ENCODE measurements at regions not wholly inside any gene's neighbourhood (a gene's known extent, or its start where the extent isn't known, plus 50 kb on each side); places are given as distances from the start of the nearest gene placed in this dataset.

DNA sequence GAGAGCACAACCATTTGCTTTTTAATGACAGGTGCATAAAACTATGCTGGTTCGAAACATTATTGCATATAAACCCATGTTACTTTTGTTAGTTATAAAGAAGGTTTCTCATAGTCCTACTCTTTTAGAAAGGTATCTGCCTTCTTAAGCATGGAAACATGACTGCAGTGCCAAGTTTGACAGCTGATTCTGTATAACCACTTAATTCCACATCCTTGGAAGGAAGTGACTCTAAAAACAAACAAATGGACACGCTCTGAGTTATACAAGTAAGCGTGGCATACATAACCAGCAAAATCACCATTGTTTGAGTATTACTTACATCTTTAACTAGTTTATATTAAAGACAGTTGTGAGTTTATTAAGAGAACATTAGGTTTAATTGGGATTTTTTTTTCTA lies 125.0 kb upstream of the HDGFL1 start:
- no peak for DNase-seq (ENCODE audit: low read depth, low spot score)
- Histone ChIP-seq H3K9me3 (ENCODE audit: control insufficient read depth, low read depth, low read length) (no peaks in the 10 kb centered on the region), H3K4me1 (ENCODE audit: control insufficient read depth, extremely low read depth, insufficient read depth, low read length) (peaks cover 5% of the 10 kb centered on the region), H2AFZ (ENCODE audit: control insufficient read depth, low read length) (no peak overlapping the region), H3K9me1 (ENCODE audit: control insufficient read depth, extremely low read depth, insufficient read depth, low read length) (no peaks in the 10 kb centered on the region), H3K79me2 (ENCODE audit: control insufficient read depth, insufficient read depth, low read length) (no peaks in the 10 kb centered on the region), H3K36me3 (ENCODE audit: control insufficient read depth in 2 of 2, extremely low read depth in 1 of 2, insufficient read depth in 2 of 2, low read length in 2 of 2) (no peaks in the 10 kb centered on the region), H4K20me1 (ENCODE audit: control insufficient read depth, extremely low read depth, insufficient read depth, low read length) (no peaks in the 10 kb centered on the region), H3K27ac (ENCODE audit: control insufficient read depth, insufficient read depth, low read length) (no peak overlapping the region), H3K4me3 (ENCODE audit: control insufficient read depth in 2 of 3, extremely low read depth in 1 of 3, insufficient read depth in 2 of 3, low read depth in 1 of 3, low read length in 3 of 3) (no peak overlapping the region), H3K9ac (ENCODE audit: control insufficient read depth, extremely low read depth, insufficient read depth, low read length) (no peak overlapping the region), H3K4me2 (ENCODE audit: control insufficient read depth, extremely low read depth, insufficient read depth, low read depth, low read length) (no peak overlapping the region), H3K27me3 (ENCODE audit: control insufficient read depth, extremely low read depth, insufficient read depth, low read length) (no peaks in the 10 kb centered on the region)
- TF ChIP-seq EZH2 (IDR thresholded peaks at IDR 0.05; ENCODE audit: low read length) = no peak
- TF ChIP-seq, protein P1, sequence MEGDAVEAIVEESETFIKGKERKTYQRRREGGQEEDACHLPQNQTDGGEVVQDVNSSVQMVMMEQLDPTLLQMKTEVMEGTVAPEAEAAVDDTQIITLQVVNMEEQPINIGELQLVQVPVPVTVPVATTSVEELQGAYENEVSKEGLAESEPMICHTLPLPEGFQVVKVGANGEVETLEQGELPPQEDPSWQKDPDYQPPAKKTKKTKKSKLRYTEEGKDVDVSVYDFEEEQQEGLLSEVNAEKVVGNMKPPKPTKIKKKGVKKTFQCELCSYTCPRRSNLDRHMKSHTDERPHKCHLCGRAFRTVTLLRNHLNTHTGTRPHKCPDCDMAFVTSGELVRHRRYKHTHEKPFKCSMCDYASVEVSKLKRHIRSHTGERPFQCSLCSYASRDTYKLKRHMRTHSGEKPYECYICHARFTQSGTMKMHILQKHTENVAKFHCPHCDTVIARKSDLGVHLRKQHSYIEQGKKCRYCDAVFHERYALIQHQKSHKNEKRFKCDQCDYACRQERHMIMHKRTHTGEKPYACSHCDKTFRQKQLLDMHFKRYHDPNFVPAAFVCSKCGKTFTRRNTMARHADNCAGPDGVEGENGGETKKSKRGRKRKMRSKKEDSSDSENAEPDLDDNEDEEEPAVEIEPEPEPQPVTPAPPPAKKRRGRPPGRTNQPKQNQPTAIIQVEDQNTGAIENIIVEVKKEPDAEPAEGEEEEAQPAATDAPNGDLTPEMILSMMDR (optimal IDR thresholded peaks at IDR 0.05 in 1 of 3, IDR thresholded peaks at IDR 0.05 in 1 of 3, conservative IDR thresholded peaks at IDR 0.05 in 1 of 3; ENCODE audit: extremely low read depth in 1 of 3, insufficient read depth in 2 of 3, low read length in 3 of 3) = no peak
- FAIRE-seq = no peak
- dilution Hi-C loops (cut with MboI; ENCODE audit: extremely low pct_ligation_motif_present, low sequenced_read_pairs) = no loop called here

DNA sequence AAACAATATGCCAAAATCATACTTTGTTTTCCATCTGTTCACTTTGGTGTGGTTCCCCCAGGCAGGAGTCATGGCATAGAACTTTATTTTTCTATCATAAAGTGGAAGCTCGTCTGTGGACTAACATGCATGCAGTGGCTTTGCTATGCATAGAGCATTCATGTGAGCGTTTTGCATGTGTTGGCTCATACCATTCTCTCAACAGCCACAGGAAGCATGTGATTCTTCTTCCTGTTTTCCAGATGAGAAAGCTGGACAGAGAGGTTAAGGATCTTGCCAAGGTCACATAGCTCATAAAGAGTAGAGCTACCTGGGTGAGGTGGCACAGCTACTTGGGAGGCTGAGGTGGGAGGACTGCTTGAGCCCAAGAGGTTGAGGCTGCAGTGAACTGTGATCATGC lies 123.4 kb upstream of the HDGFL1 start:
- TF ChIP-seq, protein P1 (optimal IDR thresholded peaks at IDR 0.05 in 1 of 3, IDR thresholded peaks at IDR 0.05 in 1 of 3, conservative IDR thresholded peaks at IDR 0.05 in 1 of 3; ENCODE audit: extremely low read depth in 1 of 3, insufficient read depth in 2 of 3, low read length in 3 of 3) = no peak
- no peak for TF ChIP-seq EZH2 (IDR thresholded peaks at IDR 0.05; ENCODE audit: low read length)
- FAIRE-seq (no peak), DNase-seq (ENCODE audit: low read depth, low spot score) (no peak)
- Histone ChIP-seq H3K79me2 (ENCODE audit: control insufficient read depth, insufficient read depth, low read length) (no peaks in the 10 kb centered on the region), H3K9ac (ENCODE audit: control insufficient read depth, extremely low read depth, insufficient read depth, low read length) (no peak overlapping the region), H3K9me3 (ENCODE audit: control insufficient read depth, low read depth, low read length) (no peaks in the 10 kb centered on the region), H3K4me1 (ENCODE audit: control insufficient read depth, extremely low read depth, insufficient read depth, low read length) (peaks cover 5% of the 10 kb centered on the region), H3K4me2 (ENCODE audit: control insufficient read depth, extremely low read depth, insufficient read depth, low read depth, low read length) (no peak overlapping the region), H2AFZ (ENCODE audit: control insufficient read depth, low read length) (no peak overlapping the region), H3K4me3 (ENCODE audit: control insufficient read depth in 2 of 3, extremely low read depth in 1 of 3, insufficient read depth in 2 of 3, low read depth in 1 of 3, low read length in 3 of 3) (no peak overlapping the region), H4K20me1 (ENCODE audit: control insufficient read depth, extremely low read depth, insufficient read depth, low read length) (no peaks in the 10 kb centered on the region), H3K27ac (ENCODE audit: control insufficient read depth, insufficient read depth, low read length) (no peak overlapping the region), H3K27me3 (ENCODE audit: control insufficient read depth, extremely low read depth, insufficient read depth, low read length) (no peaks in the 10 kb centered on the region), H3K36me3 (ENCODE audit: control insufficient read depth in 2 of 2, extremely low read depth in 1 of 2, insufficient read depth in 2 of 2, low read length in 2 of 2) (no peaks in the 10 kb centered on the region), H3K9me1 (ENCODE audit: control insufficient read depth, extremely low read depth, insufficient read depth, low read length) (no peaks in the 10 kb centered on the region)
- dilution Hi-C loops (cut with MboI; ENCODE audit: extremely low pct_ligation_motif_present, low sequenced_read_pairs) = no loop called here
